GM19463 (cell line): ENCODE measurements at regions not wholly inside any gene's neighbourhood (a gene's known extent, or its start where the extent isn't known, plus 50 kb on each side); places are given as distances from the start of the nearest gene placed in this dataset.

ENCODE experiments used
- ATAC-seq: cut with Tn5 transposase; IDR thresholded peaks from one replicate; pipeline ENCODE4 v1.9.1; 2021; ENCODE audit warnings: mild to moderate bottlenecking, moderate library complexity; ENCODE audit not compliant: unreplicated experiment

DNA sequence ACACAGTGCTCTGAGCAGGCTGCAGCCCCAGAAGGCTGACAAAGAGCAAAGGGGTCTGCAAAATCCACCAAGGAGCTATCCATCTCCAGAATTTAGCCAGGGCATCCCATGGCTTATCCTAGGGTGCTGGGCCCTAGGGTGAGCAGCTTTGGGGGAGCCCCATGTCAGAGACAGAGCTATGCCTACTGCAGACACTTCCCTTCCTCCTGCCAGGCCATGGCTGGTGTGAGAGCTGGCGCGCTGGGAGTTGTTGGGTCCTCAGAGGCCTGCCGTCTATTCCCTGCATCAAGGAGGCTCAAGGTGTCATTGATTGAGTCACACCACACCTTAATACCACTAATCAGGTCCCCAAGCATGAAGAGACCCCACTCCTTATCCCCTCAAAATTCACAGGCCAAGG, 85.3 kb upstream of the TP53I11 start:
- no peak for ATAC-seq

GRCh38 chr11:45036733-45037132, 86.0 kb upstream of the TP53I11 start:
- ATAC-seq: no peak

- no peak for ATAC-seq
Measured at GRCh38 chr11:45037434-45038005, 86.8 kb upstream of the TP53I11 start.

DNA sequence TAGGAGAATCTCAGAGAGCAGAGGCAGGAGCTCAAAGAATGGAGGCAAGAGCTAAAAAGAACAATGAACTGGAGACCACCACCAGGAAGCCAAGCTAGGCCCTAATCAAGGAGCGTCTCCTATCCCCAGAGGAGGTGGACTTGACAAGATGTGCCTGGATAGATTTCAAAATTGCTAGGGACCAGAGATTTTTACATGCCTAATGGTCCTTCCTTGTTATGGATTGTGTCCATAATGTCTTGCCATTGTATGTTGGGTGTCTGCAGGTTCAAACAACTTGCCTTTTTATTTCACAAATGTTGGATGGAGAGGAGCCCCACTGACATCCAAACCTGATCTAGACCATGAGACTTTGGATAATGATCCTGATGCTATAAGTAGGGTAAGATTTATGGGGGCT, 88.2 kb upstream of the TP53I11 start:
- ATAC-seq: no peak

GRCh38 chr11:45041596-45041995, 90.9 kb upstream of the TP53I11 start:
- ATAC-seq: no peak

- no peak for ATAC-seq
Measured at GRCh38 chr11:45042560-45042959, 91.9 kb upstream of the TP53I11 start.

DNA sequence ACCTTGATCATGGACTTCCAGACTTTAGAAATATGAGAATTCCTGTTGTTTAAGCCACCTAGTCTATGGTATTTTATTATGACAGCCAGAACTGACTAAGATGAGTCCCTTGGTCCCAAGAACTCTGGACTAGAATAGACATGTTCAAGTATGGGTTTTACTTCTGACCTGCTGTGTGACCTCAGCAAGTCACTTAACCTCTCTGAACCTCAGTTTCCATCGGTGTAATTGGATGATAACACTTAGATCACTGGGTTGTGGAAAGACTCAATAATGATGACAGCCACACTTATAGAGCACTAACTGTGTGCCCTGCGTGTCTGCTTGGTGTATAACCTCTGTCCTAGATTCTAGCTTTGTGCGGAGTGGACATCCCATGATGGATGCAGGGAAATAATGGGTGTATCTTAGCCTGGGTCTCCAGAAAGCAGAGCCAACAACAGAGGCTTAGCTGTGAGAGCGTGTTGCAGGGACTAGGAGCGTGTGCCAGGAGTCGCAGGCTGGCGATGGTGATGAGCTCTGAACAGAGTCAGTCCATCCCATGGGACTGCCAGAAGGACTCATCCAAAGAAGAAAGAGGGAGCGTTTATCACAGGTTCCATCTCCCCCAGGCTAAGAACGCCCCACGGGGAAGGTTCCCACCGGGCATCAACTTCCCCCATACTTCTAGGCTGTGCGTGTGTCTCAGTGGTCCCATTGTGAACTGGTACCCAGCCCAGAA, 93.2 kb upstream of the TP53I11 start:
- ATAC-seq: no peak

- no peak for ATAC-seq
Measured at GRCh38 chr11:45045683-45046471, 95.2 kb upstream of the TP53I11 start.

- no peak for ATAC-seq
Measured at GRCh38 chr11:45048313-45048841, 97.7 kb upstream of the TP53I11 start.

GRCh38 chr11:45048870-45049691, 97.4 kb upstream of the PRDM11 start:
- no peak for ATAC-seq

- ATAC-seq: no peak
Measured at GRCh38 chr11:45050111-45050510, 96.3 kb upstream of the PRDM11 start.

- no peak for ATAC-seq
Measured at GRCh38 chr11:45051621-45052020, 94.8 kb upstream of the PRDM11 start.

DNA sequence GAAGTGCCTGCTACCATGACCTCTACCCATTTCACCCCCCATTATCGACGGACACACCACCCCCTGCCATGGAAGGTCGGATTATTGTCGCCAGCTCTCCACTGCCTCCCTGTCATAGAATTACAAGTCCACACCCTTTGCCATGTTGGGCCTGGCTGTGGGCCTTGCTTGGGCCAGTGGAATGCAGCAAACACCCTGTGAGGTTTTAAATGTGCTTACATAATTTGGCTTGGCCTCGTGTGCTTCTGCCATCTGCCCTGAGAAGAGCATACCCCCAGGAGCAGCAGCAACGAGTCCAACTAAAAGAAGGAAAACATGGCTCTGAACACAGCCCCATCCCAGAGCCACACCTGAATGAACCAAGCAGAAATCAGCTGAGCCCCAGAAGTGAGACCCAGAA, 94.1 kb upstream of the PRDM11 start:
- ATAC-seq: no peak

- ATAC-seq: no peak
Measured at GRCh38 chr11:45053736-45054446, 92.5 kb upstream of the PRDM11 start.

- no peak for ATAC-seq
Measured at GRCh38 chr11:45054956-45055355, 91.5 kb upstream of the PRDM11 start.

DNA sequence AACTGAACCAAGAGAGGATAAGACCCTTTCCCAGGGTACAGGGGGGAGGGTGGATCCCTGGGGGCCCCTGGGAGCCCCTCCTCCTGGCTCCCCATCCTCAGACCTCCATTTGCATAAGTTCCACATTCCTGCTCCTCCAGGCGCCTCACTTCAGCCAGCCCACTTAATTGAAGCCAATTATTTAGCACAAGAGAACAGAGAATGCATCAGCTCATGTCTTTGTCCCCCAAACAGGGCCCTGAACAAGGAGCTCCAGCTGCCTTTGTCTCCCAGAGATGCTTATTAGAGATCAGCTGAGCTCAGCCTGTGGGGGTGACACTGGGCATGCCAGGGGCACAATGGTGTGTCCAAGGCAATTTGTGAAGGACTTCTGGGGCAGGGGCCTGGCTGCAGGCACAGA, 89.9 kb upstream of the PRDM11 start:
- no peak for ATAC-seq

DNA sequence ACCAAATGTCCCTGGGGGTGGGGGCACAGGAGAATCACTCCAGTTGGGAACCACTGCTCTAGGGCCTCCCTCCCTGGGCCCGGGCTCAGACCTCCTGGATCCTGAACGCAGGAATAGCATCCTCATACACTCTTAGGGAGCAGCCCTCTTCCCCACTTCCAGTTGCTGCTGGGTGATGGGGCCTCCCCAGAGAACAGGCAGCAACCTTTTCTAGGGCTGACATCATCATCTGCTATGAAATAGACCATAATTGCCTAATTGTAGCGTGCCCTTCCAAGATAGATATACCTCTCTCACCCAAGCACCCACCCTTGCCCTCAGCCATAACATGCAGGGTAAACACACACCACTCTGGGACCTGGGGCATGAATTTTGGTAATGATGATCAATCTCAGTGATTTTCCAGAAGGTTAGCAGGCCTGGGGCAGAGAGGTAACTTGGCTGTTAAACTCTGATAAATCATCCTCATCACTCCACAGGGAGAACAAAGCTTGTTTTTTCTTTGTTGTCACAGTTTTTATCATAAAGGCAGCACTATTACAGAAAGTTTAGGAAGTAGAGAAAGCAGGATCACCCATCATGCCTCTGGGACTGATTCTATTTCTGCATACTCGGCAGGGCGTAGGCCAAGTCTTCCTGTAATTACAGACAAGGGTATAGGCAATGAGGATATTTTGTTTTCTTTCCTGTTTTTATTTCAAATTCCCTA, 88.3 kb upstream of the PRDM11 start:
- ATAC-seq: no peak

DNA sequence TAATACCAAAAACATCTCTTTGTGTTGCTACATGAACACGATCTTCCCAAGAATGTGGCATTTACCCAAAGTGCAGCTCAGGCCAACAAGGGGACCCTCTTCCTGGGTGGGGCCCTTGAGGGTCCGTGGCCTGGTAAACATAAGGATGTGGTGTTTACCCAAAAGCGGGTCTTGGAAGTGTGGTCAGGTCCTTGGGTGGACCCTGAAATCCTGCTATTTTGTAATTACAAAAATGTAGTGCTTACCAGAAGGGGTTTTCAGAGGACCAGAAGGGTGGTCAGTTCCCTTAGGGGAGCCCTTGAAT, 87.8 kb upstream of the PRDM11 start:
- no peak for ATAC-seq

DNA sequence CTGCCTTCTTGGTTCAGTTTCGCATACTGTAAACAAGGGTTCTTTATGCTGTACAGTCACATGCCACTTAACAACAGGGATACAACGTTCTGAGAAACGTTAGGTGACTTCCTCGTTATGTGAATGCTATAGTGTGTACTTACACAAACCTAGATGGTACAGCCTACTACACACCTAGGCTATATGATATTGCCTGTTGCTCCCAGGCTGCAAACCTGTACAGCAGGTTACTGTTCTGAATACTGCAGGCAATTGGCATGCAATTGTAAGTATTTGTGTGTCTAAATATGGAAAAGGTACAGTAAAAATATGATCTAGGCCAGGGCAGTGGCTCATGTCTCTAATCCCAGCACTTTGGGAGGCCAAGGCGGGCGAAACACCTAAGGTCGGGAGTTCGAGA, 85.7 kb upstream of the PRDM11 start:
- ATAC-seq: no peak

- no peak for ATAC-seq
Measured at GRCh38 chr11:45061641-45062040, 84.8 kb upstream of the PRDM11 start.
